Brain microvascular endothelial cell (primary cell): ENCODE measurements at regions not wholly inside any gene's neighbourhood (a gene's known extent, or its start where the extent isn't known, plus 50 kb on each side); places are given as distances from the start of the nearest gene placed in this dataset.

ENCODE experiments used
- DNase-seq: peaks from one replicate; pipeline ENCODE4 v3.0.0-alpha.2; 2020
- H3K27ac ChIP-seq: fragments of 250-450 bp; sonication (Bioruptor Pico); 2 replicates; pipeline ENCODE4 v1.5.1; 2020; ENCODE audit warnings: mild to moderate bottlenecking, moderate library complexity
- H3K27me3 ChIP-seq: fragments of 250-450 bp; sonication (Bioruptor Pico); replicated peaks from 2 replicates; pipeline ENCODE4 v1.5.1; 2020; ENCODE audit warnings: mild to moderate bottlenecking
- H3K36me3 ChIP-seq: fragments of 250-450 bp; sonication (Bioruptor Pico); replicated peaks from 2 replicates; pipeline ENCODE4 v1.5.1; 2020; ENCODE audit warnings: mild to moderate bottlenecking
- H3K4me3 ChIP-seq: 2 replicates; pipeline ENCODE4 v1.5.1; 2011; ENCODE audit warnings: low read depth, mild to moderate bottlenecking, control low read depth, low read length, moderate library complexity
- CTCF ChIP-seq: IDR thresholded peaks from 2 replicates; pipeline ENCODE4 v1.5.1; 2011; ENCODE audit warnings: low read depth, mild to moderate bottlenecking, moderate library complexity, low read length, control low read depth, inconsistent platforms; ENCODE audit errors: missing control alignments
- in situ Hi-C: cut with HindIII; loops from 2 replicates; pipeline ENCODE4 v1.10.0; 2017; ENCODE audit warnings: low sequenced_read_pairs, low pct_ligation_motif_present

GRCh38 chr6:85262621-85263020, 187.3 kb upstream of the NT5E start:
- TF ChIP-seq CTCF = no peak
- no peaks in the 10 kb centered on the region for H3K27me3 ChIP-seq
- in situ Hi-C loops = no loop called here
- no peak overlapping the region for H3K4me3 ChIP-seq
- H3K36me3 ChIP-seq = no peaks in the 10 kb centered on the region
- no peak for DNase-seq
- no peak overlapping the region for H3K27ac ChIP-seq

GRCh38 chr6:85261271-85261670, 188.6 kb upstream of the NT5E start:
- Histone ChIP-seq H3K4me3 (no peak overlapping the region), H3K27me3 (no peaks in the 10 kb centered on the region), H3K36me3 (no peaks in the 10 kb centered on the region), H3K27ac (no peak overlapping the region)
- no peak for DNase-seq
- in situ Hi-C loops = no loop called here
- TF ChIP-seq CTCF = no peak

GRCh38 chr6:85255661-85256060, 194.2 kb upstream of the NT5E start:
- in situ Hi-C loops = no loop called here
- TF ChIP-seq CTCF = no peak
- no peaks in the 10 kb centered on the region for H3K27me3 ChIP-seq

GRCh38 chr6:85252552-85252951, 197.3 kb upstream of the NT5E start:
- Histone ChIP-seq H3K27ac (no peak overlapping the region), H3K4me3 (no peak overlapping the region), H3K27me3 (no peaks in the 10 kb centered on the region), H3K36me3 (no peaks in the 10 kb centered on the region)
- DNase-seq = no peak
- in situ Hi-C loops = no loop called here
- no peak for TF ChIP-seq CTCF

More at GRCh38 chr6:85255661-85256060, 194.2 kb upstream of the NT5E start:
- Histone ChIP-seq H3K4me3 (no peak overlapping the region), H3K36me3 (no peaks in the 10 kb centered on the region), H3K27ac (no peak overlapping the region)
- DNase-seq = no peak

GRCh38 chr6:85252085-85252484, 197.8 kb upstream of the NT5E start:
- no peak overlapping the region for H3K27ac ChIP-seq
- in situ Hi-C loops = no loop called here
- H3K27me3 ChIP-seq = no peaks in the 10 kb centered on the region
- no peak for DNase-seq
- H3K4me3 ChIP-seq = no peak overlapping the region
- no peaks in the 10 kb centered on the region for H3K36me3 ChIP-seq
- no peak for TF ChIP-seq CTCF

- in situ Hi-C loops = no loop called here
- Histone ChIP-seq H3K27me3 (no peaks in the 10 kb centered on the region), H3K36me3 (no peaks in the 10 kb centered on the region), H3K4me3 (no peak overlapping the region), H3K27ac (no peak overlapping the region)
- no peak for DNase-seq
- TF ChIP-seq CTCF = no peak
Measured at GRCh38 chr6:85251300-85251699, 198.6 kb upstream of the NT5E start.
